ENCODE measurements at regions not wholly inside any gene's neighbourhood (a gene's known extent, or its start where the extent isn't known, plus 50 kb on each side); places are given as distances from the start of the nearest gene placed in this dataset.

GRCh38 chr10:108586424-108586823 lies 1336.9 kb downstream of the XPNPEP1 start:
- TF ChIP-seq, protein P1, sequence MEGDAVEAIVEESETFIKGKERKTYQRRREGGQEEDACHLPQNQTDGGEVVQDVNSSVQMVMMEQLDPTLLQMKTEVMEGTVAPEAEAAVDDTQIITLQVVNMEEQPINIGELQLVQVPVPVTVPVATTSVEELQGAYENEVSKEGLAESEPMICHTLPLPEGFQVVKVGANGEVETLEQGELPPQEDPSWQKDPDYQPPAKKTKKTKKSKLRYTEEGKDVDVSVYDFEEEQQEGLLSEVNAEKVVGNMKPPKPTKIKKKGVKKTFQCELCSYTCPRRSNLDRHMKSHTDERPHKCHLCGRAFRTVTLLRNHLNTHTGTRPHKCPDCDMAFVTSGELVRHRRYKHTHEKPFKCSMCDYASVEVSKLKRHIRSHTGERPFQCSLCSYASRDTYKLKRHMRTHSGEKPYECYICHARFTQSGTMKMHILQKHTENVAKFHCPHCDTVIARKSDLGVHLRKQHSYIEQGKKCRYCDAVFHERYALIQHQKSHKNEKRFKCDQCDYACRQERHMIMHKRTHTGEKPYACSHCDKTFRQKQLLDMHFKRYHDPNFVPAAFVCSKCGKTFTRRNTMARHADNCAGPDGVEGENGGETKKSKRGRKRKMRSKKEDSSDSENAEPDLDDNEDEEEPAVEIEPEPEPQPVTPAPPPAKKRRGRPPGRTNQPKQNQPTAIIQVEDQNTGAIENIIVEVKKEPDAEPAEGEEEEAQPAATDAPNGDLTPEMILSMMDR (IDR thresholded peaks at IDR 0.05) = no peak
- no peak for TF ChIP-seq POLR2A (IDR thresholded peaks at IDR 0.05)

Data from tibial nerve (tissue), 3 donors.